ENCODE measurements at regions not wholly inside any gene's neighbourhood (a gene's known extent, or its start where the extent isn't known, plus 50 kb on each side); places are given as distances from the start of the nearest gene placed in this dataset.

GRCh38 chr2:236693531-236693930 lies 123.9 kb downstream of the ACKR3 start:
- DNase-seq, result no peak

GRCh38 chr2:236694146-236694888 lies 124.7 kb downstream of the ACKR3 start:
- no peak for DNase-seq

- no peak for DNase-seq
These were observed 127.2 kb downstream of the ACKR3 start for GRCh38 chr2:236696834-236697233.

- DNase-seq, result no peak
These were observed 128.5 kb downstream of the ACKR3 start for GRCh38 chr2:236698016-236698627.

- DNase-seq, result no peak
These were observed 131.1 kb downstream of the ACKR3 start for GRCh38 chr2:236700703-236701102.

GRCh38 chr2:236702657-236703372 lies 133.2 kb downstream of the ACKR3 start:
- DNase-seq, result no peak

- no peak for DNase-seq
These were observed 133.7 kb downstream of the ACKR3 start for GRCh38 chr2:236703373-236703709.

- no peak for DNase-seq
These were observed 134.3 kb downstream of the ACKR3 start for GRCh38 chr2:236703906-236704305.

GRCh38 chr2:236704887-236705286 lies 135.3 kb downstream of the ACKR3 start:
- no peak for DNase-seq

- no peak for DNase-seq
These were observed 135.9 kb downstream of the ACKR3 start for GRCh38 chr2:236705295-236706105.

GRCh38 chr2:236706288-236706687 lies 136.7 kb downstream of the ACKR3 start:
- DNase-seq, result no peak

- DNase-seq, result no peak
These were observed 137.2 kb downstream of the ACKR3 start for GRCh38 chr2:236706803-236707202.

- DNase-seq, result peak in 1 of 2 donors; percentile 6
These were observed 141.8 kb downstream of the ACKR3 start for GRCh38 chr2:236711440-236711839.

- DNase-seq, result no peak
These were observed 142.7 kb downstream of the ACKR3 start for GRCh38 chr2:236712304-236712703.

- no peak for DNase-seq
These were observed 143.5 kb downstream of the ACKR3 start for GRCh38 chr2:236712961-236713673.

GRCh38 chr2:236714080-236714479 lies 144.5 kb downstream of the ACKR3 start:
- no peak for DNase-seq

GRCh38 chr2:236715077-236715476 lies 145.5 kb downstream of the ACKR3 start:
- DNase-seq, result no peak

- DNase-seq, result no peak
These were observed 145.9 kb downstream of the ACKR3 start for GRCh38 chr2:236715491-236715961.

- DNase-seq, result no peak
These were observed 147.5 kb downstream of the ACKR3 start for GRCh38 chr2:236717120-236717519.

GRCh38 chr2:236717729-236718128 lies 148.1 kb downstream of the ACKR3 start:
- DNase-seq, result no peak

GRCh38 chr2:236718207-236718992 lies 148.8 kb downstream of the ACKR3 start:
- DNase-seq, result no peak

- no peak for DNase-seq
These were observed 149.6 kb downstream of the ACKR3 start for GRCh38 chr2:236719192-236719635.
